ENCODE measurements at regions not wholly inside any gene's neighbourhood (a gene's known extent, or its start where the extent isn't known, plus 50 kb on each side); places are given as distances from the start of the nearest gene placed in this dataset.
A peak's percentile ranks its signal among the peaks of the same experiment; 100 is the strongest.
"Not testable (repeated sequence)": the region's sequence is repeated elsewhere in the genome, so short reads cannot be mapped to it uniquely, and the experiment has no call there.

DNA sequence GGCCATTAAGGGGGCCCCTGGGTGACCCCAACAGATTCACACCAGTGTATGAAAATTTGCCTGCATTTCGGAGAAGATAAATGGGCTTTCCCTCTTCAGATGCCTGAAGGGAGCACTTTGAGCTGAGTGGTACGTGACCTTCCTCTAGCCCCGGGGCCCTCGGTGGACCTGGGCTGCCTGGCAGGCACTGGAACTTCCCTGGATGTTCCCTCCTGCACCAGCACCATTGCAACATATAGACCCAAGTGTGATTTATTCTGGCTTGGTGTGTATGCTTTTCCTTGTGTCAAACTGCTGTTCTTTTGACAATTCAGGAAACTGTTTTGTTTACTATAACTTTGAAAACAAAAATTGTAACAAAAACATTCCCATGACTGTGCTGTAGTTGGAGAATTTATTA is 93.8 kb downstream of the TNFRSF13B start:
- DNase-seq (no peak), ATAC-seq (ENCODE audit: low read depth) (no peak)
- no peak overlapping the region for H3K27ac Mint-ChIP-seq
- intact Hi-C loops (cut with micrococcal nuclease): loop anchor here (10.0 kb wide), 1 partner anchor 343 kb away; no protein-coding TSS in a partner anchor
- no peak for TF ChIP-seq CTCF (IDR thresholded peaks at IDR 0.05)
- no peaks in the 10 kb centered on the region for H3K9me3 Mint-ChIP-seq
- H3K36me3 Mint-ChIP-seq (ENCODE audit: low read depth): no peaks in the 10 kb centered on the region
- no peak overlapping the region for H3K4me3 Mint-ChIP-seq
- peaks cover 2% of the 10 kb centered on the region for H3K27me3 Mint-ChIP-seq
- ChIA-PET CTCF (interaction anchor here (1.5 kb wide), 1 partner anchor 114 kb away, joined by 3 read pairs; no protein-coding TSS in a partner anchor), POLR2A (no interaction called here)
- no peaks in the 10 kb centered on the region for H3K4me1 Mint-ChIP-seq

GRCh38 chr17:16877099-16877498 is 94.8 kb downstream of the TNFRSF13B start:
- H3K36me3 Mint-ChIP-seq (ENCODE audit: low read depth): no peaks in the 10 kb centered on the region
- no peak overlapping the region for H3K27ac Mint-ChIP-seq
- CTCF ChIA-PET: interaction anchor here (0.7 kb wide), 1 partner anchor 211 kb away, joined by 3 read pairs; no protein-coding TSS in a partner anchor
- POLR2A ChIA-PET: no interaction called here
- no peak overlapping the region for H3K4me3 Mint-ChIP-seq
- DNase-seq (no peak), ATAC-seq (ENCODE audit: low read depth) (no peak)
- intact Hi-C loops (cut with micrococcal nuclease): loop anchor here (10.0 kb wide), 1 partner anchor 342 kb away; no protein-coding TSS in a partner anchor
- no peak for TF ChIP-seq CTCF (IDR thresholded peaks at IDR 0.05)
- H3K9me3 Mint-ChIP-seq: no peaks in the 10 kb centered on the region
- peaks cover 2% of the 10 kb centered on the region for H3K27me3 Mint-ChIP-seq
- H3K4me1 Mint-ChIP-seq: no peaks in the 10 kb centered on the region

- DNase-seq (no peak), ATAC-seq (ENCODE audit: low read depth) (no peak)
- no peaks in the 10 kb centered on the region for H3K36me3 Mint-ChIP-seq (ENCODE audit: low read depth)
- ChIA-PET CTCF (no interaction called here), POLR2A (no interaction called here)
- no peaks in the 10 kb centered on the region for H3K9me3 Mint-ChIP-seq
- H3K4me1 Mint-ChIP-seq: no peaks in the 10 kb centered on the region
- H3K27me3 Mint-ChIP-seq: peaks cover 2% of the 10 kb centered on the region
- no peak overlapping the region for H3K27ac Mint-ChIP-seq
- TF ChIP-seq CTCF (IDR thresholded peaks at IDR 0.05): no peak
- intact Hi-C loops (cut with micrococcal nuclease): loop anchor here (10.0 kb wide), 1 partner anchor 341 kb away; no protein-coding TSS in a partner anchor
- H3K4me3 Mint-ChIP-seq: no peak overlapping the region
Observed at GRCh38 chr17:16875662-16876061, 96.3 kb downstream of the TNFRSF13B start.

GRCh38 chr17:16874216-16874615 is 97.7 kb downstream of the TNFRSF13B start:
- CTCF ChIA-PET; POLR2A ChIA-PET; H3K27ac Mint-ChIP-seq; DNase-seq; H3K27me3 Mint-ChIP-seq; H3K9me3 Mint-ChIP-seq; ATAC-seq (ENCODE audit: low read depth); H3K4me3 Mint-ChIP-seq; H3K4me1 Mint-ChIP-seq; H3K36me3 Mint-ChIP-seq (ENCODE audit: low read depth): not testable (repeated sequence)
- intact Hi-C loops (cut with micrococcal nuclease): loop anchor here (10.0 kb wide), 1 partner anchor 339 kb away; no protein-coding TSS in a partner anchor

- peak; percentile 24 for DNase-seq
- no peak overlapping the region for H3K4me3 Mint-ChIP-seq
- intact Hi-C loops (cut with micrococcal nuclease): loop anchor here (10.0 kb wide), 1 partner anchor 339 kb away; no protein-coding TSS in a partner anchor
- H3K4me1 Mint-ChIP-seq: no peaks in the 10 kb centered on the region
- POLR2A ChIA-PET: no interaction called here
- no peaks in the 10 kb centered on the region for H3K9me3 Mint-ChIP-seq
- peak; percentile 34 for ATAC-seq (ENCODE audit: low read depth)
- no peak overlapping the region for H3K27ac Mint-ChIP-seq
- TF ChIP-seq CTCF (IDR thresholded peaks at IDR 0.05): no peak
- H3K27me3 Mint-ChIP-seq: peaks cover 2% of the 10 kb centered on the region
- H3K36me3 Mint-ChIP-seq (ENCODE audit: low read depth): no peaks in the 10 kb centered on the region
- CTCF ChIA-PET: no interaction called here
Observed at GRCh38 chr17:16873174-16874035, 98.5 kb downstream of the TNFRSF13B start.

Measured in activated B cell treated with CpG ODN at 0.5 μM for 24 hours (primary cell).